GM19372 (cell line): ENCODE measurements at regions not wholly inside any gene's neighbourhood (a gene's known extent, or its start where the extent isn't known, plus 50 kb on each side); places are given as distances from the start of the nearest gene placed in this dataset.

Experiments
- ATAC-seq: cut with Tn5 transposase; IDR thresholded peaks from one replicate; pipeline ENCODE4 v1.9.1; 2021; ENCODE audit warnings: mild to moderate bottlenecking, low read depth, moderate library complexity; ENCODE audit not compliant: unreplicated experiment

- ATAC-seq = no peak
Observed at GRCh38 chr6:19632230-19632629, 204.9 kb upstream of the ID4 start.

GRCh38 chr6:19632786-19633185 lies 204.4 kb upstream of the ID4 start:
- no peak for ATAC-seq

- no peak for ATAC-seq
Observed at GRCh38 chr6:19635728-19636127, 201.4 kb upstream of the ID4 start.

- ATAC-seq = no peak
Observed at GRCh38 chr6:19637010-19637409, 200.2 kb upstream of the ID4 start.

GRCh38 chr6:19638931-19639330 lies 198.2 kb upstream of the ID4 start:
- ATAC-seq = no peak

GRCh38 chr6:19643287-19643686 lies 193.9 kb upstream of the ID4 start:
- ATAC-seq = no peak

GRCh38 chr6:19643713-19644112 lies 193.5 kb upstream of the ID4 start:
- no peak for ATAC-seq

GRCh38 chr6:19655744-19656143 lies 181.4 kb upstream of the ID4 start:
- ATAC-seq = no peak

- ATAC-seq = no peak
Observed at GRCh38 chr6:19660123-19660910, 176.9 kb upstream of the ID4 start.

GRCh38 chr6:19662911-19663310 lies 174.3 kb upstream of the ID4 start:
- ATAC-seq = no peak

GRCh38 chr6:19663479-19663878 lies 173.7 kb upstream of the ID4 start:
- ATAC-seq = no peak

- no peak for ATAC-seq
Observed at GRCh38 chr6:19664050-19664449, 173.1 kb upstream of the ID4 start.

GRCh38 chr6:19664878-19665612 lies 172.1 kb upstream of the ID4 start:
- no peak for ATAC-seq

- no peak for ATAC-seq
Observed at GRCh38 chr6:19665613-19665909, 171.6 kb upstream of the ID4 start.

GRCh38 chr6:19668710-19669109 lies 168.5 kb upstream of the ID4 start:
- ATAC-seq = no peak

- ATAC-seq = no peak
Observed at GRCh38 chr6:19669206-19669605, 168.0 kb upstream of the ID4 start.

GRCh38 chr6:19682859-19683258 lies 154.3 kb upstream of the ID4 start:
- ATAC-seq = no peak

GRCh38 chr6:19690325-19691075 lies 146.7 kb upstream of the ID4 start:
- no peak for ATAC-seq

GRCh38 chr6:19691465-19692167 lies 145.6 kb upstream of the ID4 start:
- no peak for ATAC-seq

- ATAC-seq = no peak
Observed at GRCh38 chr6:19692506-19693298, 144.5 kb upstream of the ID4 start.
